ENCODE measurements at regions not wholly inside any gene's neighbourhood (a gene's known extent, or its start where the extent isn't known, plus 50 kb on each side); places are given as distances from the start of the nearest gene placed in this dataset.

GRCh38 chr21:23543333-23543732 lies 2063.9 kb downstream of the MRPL39 start:
- Histone ChIP-seq H3K36me3 (no peaks in the 10 kb centered on the region), H3K27me3 (no peaks in the 10 kb centered on the region), H3K9me3 (no peaks in the 10 kb centered on the region), H3K4me3 (no peak overlapping the region), H3K4me1 (no peaks in the 10 kb centered on the region), H3K27ac (no peak overlapping the region)
- intact Hi-C loops (cut with DNase I), result no loop called here
- DNase-seq, result no peak
- TF ChIP-seq POLR2A (IDR thresholded peaks at IDR 0.05) (no peak), CTCF (IDR thresholded peaks at IDR 0.05) (no peak), POLR2AphosphoS5 (IDR thresholded peaks at IDR 0.05) (no peak), EP300 (IDR thresholded peaks at IDR 0.05) (no peak)
- 76 to 83% methylated on average over 2 of the region's 2 CpGs for WGBS, 2 donors

DNA sequence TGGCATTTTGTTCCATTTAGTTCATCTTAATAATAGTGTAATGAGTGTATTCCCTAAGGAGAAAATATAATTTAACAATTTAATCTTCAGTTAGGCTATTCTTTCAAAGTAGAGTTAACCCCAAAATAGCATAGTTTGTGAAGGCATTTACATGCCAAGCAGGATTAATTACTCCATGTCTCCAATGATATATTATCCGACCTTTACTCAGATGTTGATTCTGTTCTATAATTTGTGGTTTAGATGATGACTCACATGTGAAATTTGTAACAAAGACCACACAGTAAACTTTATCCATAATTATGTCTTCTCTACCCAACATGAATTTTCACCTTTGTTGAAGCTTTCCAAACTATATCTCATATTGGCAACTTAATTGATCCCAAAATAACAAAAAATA lies 2065.2 kb downstream of the MRPL39 start:
- TF ChIP-seq EP300 (IDR thresholded peaks at IDR 0.05) (no peak), POLR2A (IDR thresholded peaks at IDR 0.05) (no peak), CTCF (IDR thresholded peaks at IDR 0.05) (no peak), POLR2AphosphoS5 (IDR thresholded peaks at IDR 0.05) (no peak)
- DNase-seq, result no peak
- 78 to 81% methylated on average over 1 of the region's 1 CpG for WGBS, 2 donors
- H3K4me1 ChIP-seq, result no peaks in the 10 kb centered on the region
- intact Hi-C loops (cut with DNase I), result no loop called here
- H3K27ac ChIP-seq, result no peak overlapping the region
- no peak overlapping the region for H3K4me3 ChIP-seq
- H3K9me3 ChIP-seq, result no peaks in the 10 kb centered on the region
- H3K27me3 ChIP-seq, result no peaks in the 10 kb centered on the region
- no peaks in the 10 kb centered on the region for H3K36me3 ChIP-seq

GRCh38 chr21:23541571-23541970 lies 2065.7 kb downstream of the MRPL39 start:
- TF ChIP-seq CTCF (IDR thresholded peaks at IDR 0.05), result no peak
- no peak for TF ChIP-seq POLR2AphosphoS5 (IDR thresholded peaks at IDR 0.05)
- no peak for TF ChIP-seq EP300 (IDR thresholded peaks at IDR 0.05)
- no peak for TF ChIP-seq POLR2A (IDR thresholded peaks at IDR 0.05)
- Histone ChIP-seq H3K9me3 (no peaks in the 10 kb centered on the region), H3K4me3 (no peak overlapping the region), H3K4me1 (no peaks in the 10 kb centered on the region), H3K27ac (no peak overlapping the region), H3K27me3 (no peaks in the 10 kb centered on the region), H3K36me3 (no peaks in the 10 kb centered on the region)
- DNase-seq, result no peak
- WGBS, 2 donors, result 93 to 94% methylated on average over 2 of the region's 2 CpGs
- intact Hi-C loops (cut with DNase I), result no loop called here

GRCh38 chr21:23534850-23535249 lies 2072.4 kb downstream of the MRPL39 start:
- H3K9me3 ChIP-seq, result no peaks in the 10 kb centered on the region
- 14 to 46% methylated on average over 1 of the region's 1 CpG for WGBS, 2 donors
- H3K4me3 ChIP-seq, result no peak overlapping the region
- no peaks in the 10 kb centered on the region for H3K4me1 ChIP-seq
- H3K27me3 ChIP-seq, result no peaks in the 10 kb centered on the region
- intact Hi-C loops (cut with DNase I), result no loop called here
- no peak overlapping the region for H3K27ac ChIP-seq
- DNase-seq, result no peak
- TF ChIP-seq POLR2AphosphoS5 (IDR thresholded peaks at IDR 0.05) (no peak), CTCF (IDR thresholded peaks at IDR 0.05) (no peak), POLR2A (IDR thresholded peaks at IDR 0.05) (no peak), EP300 (IDR thresholded peaks at IDR 0.05) (no peak)
- no peaks in the 10 kb centered on the region for H3K36me3 ChIP-seq

DNA sequence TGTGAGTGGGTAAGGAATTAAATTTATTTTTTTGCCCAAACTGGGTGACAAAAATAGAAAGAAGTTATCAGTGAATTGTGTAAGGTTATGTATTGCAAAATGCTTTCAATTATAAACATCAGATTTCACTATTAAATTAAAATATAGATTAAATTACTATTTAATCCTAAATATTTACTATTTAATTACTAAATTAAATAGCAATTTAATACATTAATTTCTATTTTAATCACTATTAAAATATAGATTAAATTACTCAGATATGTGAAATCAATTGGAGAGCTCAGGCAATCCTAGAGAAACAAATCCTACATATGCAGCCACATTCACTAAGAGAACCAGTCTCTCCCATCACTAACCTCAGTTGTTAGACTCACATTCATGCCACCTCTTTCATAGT lies 2075.8 kb downstream of the MRPL39 start:
- TF ChIP-seq EP300 (IDR thresholded peaks at IDR 0.05), result no peak
- no peak for TF ChIP-seq POLR2AphosphoS5 (IDR thresholded peaks at IDR 0.05)
- no peak for TF ChIP-seq CTCF (IDR thresholded peaks at IDR 0.05)
- no peak for TF ChIP-seq POLR2A (IDR thresholded peaks at IDR 0.05)
- intact Hi-C loops (cut with DNase I), result no loop called here
- no peaks in the 10 kb centered on the region for H3K4me1 ChIP-seq
- no peak overlapping the region for H3K4me3 ChIP-seq
- no peaks in the 10 kb centered on the region for H3K9me3 ChIP-seq
- H3K27me3 ChIP-seq, result no peaks in the 10 kb centered on the region
- no peak overlapping the region for H3K27ac ChIP-seq
- DNase-seq, result no peak
- H3K36me3 ChIP-seq, result no peaks in the 10 kb centered on the region
